ENCODE measurements at regions not wholly inside any gene's neighbourhood (a gene's known extent, or its start where the extent isn't known, plus 50 kb on each side); places are given as distances from the start of the nearest gene placed in this dataset.

- TF ChIP-seq CTCF (IDR thresholded peaks at IDR 0.05; ENCODE audit: borderline replicate concordance, insufficient read depth, low read depth, low read length), result no peak
These were observed 62.7 kb upstream of the FTH1 start for GRCh38 chr11:62030071-62030684.

DNA sequence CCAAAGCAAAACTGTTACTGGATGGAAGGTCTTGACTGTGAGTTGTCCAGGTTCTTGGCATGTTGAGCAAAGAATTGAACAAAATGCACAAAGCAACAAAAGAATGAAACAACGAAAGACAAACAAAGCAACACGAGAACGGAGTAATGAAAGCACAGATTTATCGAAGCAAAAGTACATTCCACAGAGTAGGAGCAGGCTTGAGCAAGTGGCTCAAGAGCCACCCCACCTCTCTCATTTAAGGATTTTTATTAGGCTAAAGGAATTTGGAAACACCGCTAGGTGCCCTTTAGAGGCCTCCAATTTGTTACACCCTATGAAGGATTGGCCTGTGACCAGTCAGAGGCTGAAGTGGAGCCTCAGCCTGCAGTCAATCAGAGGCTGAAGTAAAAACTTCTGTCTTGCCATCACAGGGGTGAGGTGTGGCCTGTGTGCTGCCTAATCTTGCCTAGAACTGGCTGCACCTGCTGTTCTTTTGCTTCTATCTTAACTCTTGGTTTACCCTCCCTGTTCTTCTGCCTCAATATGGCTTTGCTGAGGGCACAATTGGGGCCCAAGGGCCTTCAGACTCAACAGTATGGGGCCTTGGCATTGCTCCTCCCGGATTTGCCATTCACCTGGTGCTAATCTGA lies 59.4 kb upstream of the FTH1 start:
- no peak for TF ChIP-seq CTCF (IDR thresholded peaks at IDR 0.05; ENCODE audit: borderline replicate concordance, insufficient read depth, low read depth, low read length)

More at GRCh38 chr11:62030071-62030684, 62.7 kb upstream of the FTH1 start:
- no peak overlapping the region for H3K4me3 ChIP-seq (ENCODE audit: low read depth, low read length)

GRCh38 chr11:62025487-62026105 lies 58.2 kb upstream of the FTH1 start:
- H3K4me3 ChIP-seq (ENCODE audit: low read depth, low read length), result no peak overlapping the region
- no peak for TF ChIP-seq CTCF (IDR thresholded peaks at IDR 0.05; ENCODE audit: borderline replicate concordance, insufficient read depth, low read depth, low read length)

More for the DNA sequence above, 59.4 kb upstream of the FTH1 start:
- no peak overlapping the region for H3K4me3 ChIP-seq (ENCODE audit: low read depth, low read length)

GRCh38 chr11:62024936-62025486 lies 57.6 kb upstream of the FTH1 start:
- H3K4me3 ChIP-seq (ENCODE audit: low read depth, low read length), result no peak overlapping the region
- TF ChIP-seq CTCF (IDR thresholded peaks at IDR 0.05; ENCODE audit: borderline replicate concordance, insufficient read depth, low read depth, low read length), result no peak

DNA sequence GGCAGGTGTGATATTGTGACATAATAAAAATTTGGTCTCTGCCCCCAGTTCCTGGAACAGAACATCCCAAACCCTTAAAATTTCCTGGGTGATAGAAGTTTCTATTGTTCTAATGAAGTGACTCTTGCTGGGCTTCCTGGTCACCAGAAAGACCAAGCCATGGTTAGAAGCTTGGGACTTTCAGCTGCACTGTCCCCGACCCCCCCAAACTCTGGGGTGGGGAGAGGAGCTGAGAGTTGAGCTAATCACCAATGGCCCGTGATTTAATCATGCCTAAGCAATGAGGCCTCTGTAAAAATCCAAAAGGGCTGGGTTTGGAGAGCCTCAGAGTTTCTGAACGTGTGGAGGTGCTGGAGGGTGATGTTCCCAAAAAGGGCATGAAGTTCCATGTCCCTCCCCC lies 54.8 kb upstream of the FTH1 start:
- TF ChIP-seq CTCF (IDR thresholded peaks at IDR 0.05; ENCODE audit: borderline replicate concordance, insufficient read depth, low read depth, low read length), result no peak
- H3K4me3 ChIP-seq (ENCODE audit: low read depth, low read length), result no peak overlapping the region

DNA sequence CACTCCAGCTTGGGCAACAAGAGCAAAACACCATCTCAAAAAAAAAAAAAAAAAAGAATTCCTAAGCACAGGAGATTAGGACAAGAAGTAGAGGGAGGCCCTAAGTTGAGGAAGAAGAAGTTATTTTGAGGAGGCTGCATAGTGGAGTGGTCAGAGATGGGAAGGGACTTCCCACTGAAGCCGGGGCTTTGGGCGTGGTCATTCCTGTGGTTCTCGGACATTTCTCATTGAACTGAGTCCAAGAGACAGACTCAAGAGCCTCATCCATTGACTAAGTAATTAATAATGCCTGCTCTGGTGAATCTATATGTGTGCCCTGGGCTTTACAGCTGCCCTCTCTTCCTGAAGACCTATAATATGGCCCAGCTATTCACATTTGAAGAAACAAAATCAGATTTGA lies 53.2 kb upstream of the FTH1 start:
- H3K4me3 ChIP-seq (ENCODE audit: low read depth, low read length), result no peak overlapping the region
- TF ChIP-seq CTCF (IDR thresholded peaks at IDR 0.05; ENCODE audit: borderline replicate concordance, insufficient read depth, low read depth, low read length), result no peak

Measured in GM12875 (cell line).